ENCODE measurements at regions not wholly inside any gene's neighbourhood (a gene's known extent, or its start where the extent isn't known, plus 50 kb on each side); places are given as distances from the start of the nearest gene placed in this dataset.
A peak's percentile ranks its signal among the peaks of the same experiment; 100 is the strongest.

DNA sequence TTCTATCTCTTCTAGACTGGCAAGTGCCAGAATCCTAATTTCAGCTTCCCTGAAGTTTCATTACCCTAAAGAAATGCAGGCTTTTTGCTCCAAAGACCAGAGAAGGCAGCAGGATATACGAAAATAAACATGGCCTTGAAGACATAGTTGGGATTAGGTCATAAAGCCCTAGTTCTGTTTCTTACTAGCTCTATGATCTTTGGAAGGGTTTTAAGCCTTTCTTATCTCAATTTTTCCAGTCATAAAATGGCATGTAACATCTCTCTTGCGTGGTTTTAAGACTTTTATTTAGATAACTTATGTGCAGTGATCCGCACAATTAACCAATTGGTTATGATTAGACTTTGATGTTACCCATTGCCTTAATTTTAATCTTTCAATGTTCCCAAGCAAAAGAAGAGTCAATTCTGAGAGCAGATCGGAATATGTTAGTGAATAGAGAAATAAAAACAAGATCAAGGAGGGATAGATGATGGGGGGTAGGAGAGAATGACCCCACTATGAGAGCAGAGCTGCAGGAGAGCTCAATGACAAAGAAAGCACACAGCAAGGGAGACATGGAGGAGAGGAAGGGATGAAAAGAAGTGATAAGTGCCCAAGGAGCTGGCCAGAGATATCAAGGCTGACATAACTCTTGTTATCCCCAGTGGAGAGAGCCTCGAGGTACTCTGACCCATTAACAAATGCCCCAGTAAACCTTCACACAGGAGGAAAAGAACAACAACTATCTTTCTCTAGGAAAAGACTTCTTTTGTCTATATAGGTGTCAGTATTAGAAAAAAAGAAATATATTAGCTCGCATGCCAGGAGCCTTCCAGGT is 53.0 kb upstream of the ANP32D start:
- Histone ChIP-seq H3K4me2 (ENCODE audit: extremely low read depth, insufficient read depth, low read length) (no peak overlapping the region), H3K9ac (ENCODE audit: insufficient read depth, low read length) (no peak overlapping the region), H3K79me2 (ENCODE audit: control insufficient read depth, insufficient read depth, low read length) (no peaks in the 10 kb centered on the region), H3K27me3 (ENCODE audit: control insufficient read depth, insufficient read depth, low read length) (no peaks in the 10 kb centered on the region), H2AFZ (ENCODE audit: low read length) (no peak overlapping the region), H3K36me3 (ENCODE audit: control insufficient read depth, insufficient read depth, low read length) (no peaks in the 10 kb centered on the region), H3K4me3 (replicated peaks in 1 of 4; ENCODE audit: control extremely low read depth in 1 of 4, insufficient read depth in 1 of 4, low read depth in 3 of 4, low read length in 4 of 4) (no peak overlapping the region), H4K20me1 (ENCODE audit: control insufficient read depth, extremely low read depth, insufficient read depth, low read length) (no peaks in the 10 kb centered on the region), H3K27ac (ENCODE audit: insufficient read depth, low read length) (no peak overlapping the region), H3K9me3 (ENCODE audit: control insufficient read depth, insufficient read depth, low read depth, low read length) (no peaks in the 10 kb centered on the region), H3K4me1 (ENCODE audit: control insufficient read depth, extremely low read depth, insufficient read depth, low read length) (no peaks in the 10 kb centered on the region)
- TF ChIP-seq EZH2 (IDR thresholded peaks at IDR 0.05; ENCODE audit: low read length, missing control alignments) (no peak), CTCF (conservative IDR thresholded peaks at IDR 0.05 in 1 of 2, IDR thresholded peaks at IDR 0.05 in 1 of 2; ENCODE audit: low read depth in 1 of 2, low read length in 2 of 2) (no peak)
- no peak for DNase-seq (ENCODE audit: low read depth in 2 of 2)

- no peaks in the 10 kb centered on the region for H3K27me3 ChIP-seq (ENCODE audit: control insufficient read depth, insufficient read depth, low read length)
- TF ChIP-seq EZH2 (IDR thresholded peaks at IDR 0.05; ENCODE audit: low read length, missing control alignments) = no peak
- TF ChIP-seq CTCF (conservative IDR thresholded peaks at IDR 0.05 in 1 of 2, IDR thresholded peaks at IDR 0.05 in 1 of 2; ENCODE audit: low read depth in 1 of 2, low read length in 2 of 2) = no peak
- peak in 1 of 2 donors; percentile 59 for DNase-seq (ENCODE audit: low read depth in 2 of 2)
- H3K9ac ChIP-seq (ENCODE audit: insufficient read depth, low read length) = no peak overlapping the region
- H3K4me1 ChIP-seq (ENCODE audit: control insufficient read depth, extremely low read depth, insufficient read depth, low read length) = no peaks in the 10 kb centered on the region
- no peaks in the 10 kb centered on the region for H4K20me1 ChIP-seq (ENCODE audit: control insufficient read depth, extremely low read depth, insufficient read depth, low read length)
- no peak overlapping the region for H2AFZ ChIP-seq (ENCODE audit: low read length)
- H3K9me3 ChIP-seq (ENCODE audit: control insufficient read depth, insufficient read depth, low read depth, low read length) = no peaks in the 10 kb centered on the region
- H3K36me3 ChIP-seq (ENCODE audit: control insufficient read depth, insufficient read depth, low read length) = no peaks in the 10 kb centered on the region
- no peaks in the 10 kb centered on the region for H3K79me2 ChIP-seq (ENCODE audit: control insufficient read depth, insufficient read depth, low read length)
- no peak overlapping the region for H3K4me3 ChIP-seq (replicated peaks in 1 of 4; ENCODE audit: control extremely low read depth in 1 of 4, insufficient read depth in 1 of 4, low read depth in 3 of 4, low read length in 4 of 4)
- no peak overlapping the region for H3K4me2 ChIP-seq (ENCODE audit: extremely low read depth, insufficient read depth, low read length)
- H3K27ac ChIP-seq (ENCODE audit: insufficient read depth, low read length) = no peak overlapping the region
Measured at GRCh38 chr12:48420039-48420775, 52.2 kb upstream of the ANP32D start.

GRCh38 chr12:48422060-48422459 is 50.3 kb upstream of the ANP32D start:
- H3K9me3 ChIP-seq (ENCODE audit: control insufficient read depth, insufficient read depth, low read depth, low read length) = no peaks in the 10 kb centered on the region
- no peak overlapping the region for H3K4me2 ChIP-seq (ENCODE audit: extremely low read depth, insufficient read depth, low read length)
- TF ChIP-seq EZH2 (IDR thresholded peaks at IDR 0.05; ENCODE audit: low read length, missing control alignments) = no peak
- no peak for TF ChIP-seq CTCF (conservative IDR thresholded peaks at IDR 0.05 in 1 of 2, IDR thresholded peaks at IDR 0.05 in 1 of 2; ENCODE audit: low read depth in 1 of 2, low read length in 2 of 2)
- no peaks in the 10 kb centered on the region for H3K36me3 ChIP-seq (ENCODE audit: control insufficient read depth, insufficient read depth, low read length)
- H2AFZ ChIP-seq (ENCODE audit: low read length) = no peak overlapping the region
- no peaks in the 10 kb centered on the region for H3K4me1 ChIP-seq (ENCODE audit: control insufficient read depth, extremely low read depth, insufficient read depth, low read length)
- no peak overlapping the region for H3K27ac ChIP-seq (ENCODE audit: insufficient read depth, low read length)
- H4K20me1 ChIP-seq (ENCODE audit: control insufficient read depth, extremely low read depth, insufficient read depth, low read length) = no peaks in the 10 kb centered on the region
- H3K79me2 ChIP-seq (ENCODE audit: control insufficient read depth, insufficient read depth, low read length) = no peaks in the 10 kb centered on the region
- no peak overlapping the region for H3K4me3 ChIP-seq (replicated peaks in 1 of 4; ENCODE audit: control extremely low read depth in 1 of 4, insufficient read depth in 1 of 4, low read depth in 3 of 4, low read length in 4 of 4)
- no peaks in the 10 kb centered on the region for H3K27me3 ChIP-seq (ENCODE audit: control insufficient read depth, insufficient read depth, low read length)
- H3K9ac ChIP-seq (ENCODE audit: insufficient read depth, low read length) = no peak overlapping the region
- peak in 1 of 2 donors; percentile 37 for DNase-seq (ENCODE audit: low read depth in 2 of 2)
